ENCODE measurements at regions not wholly inside any gene's neighbourhood (a gene's known extent, or its start where the extent isn't known, plus 50 kb on each side); places are given as distances from the start of the nearest gene placed in this dataset.

GRCh38 chr12:46131732-46132469, 136.9 kb downstream of the SLC38A1 start:
- no peak for DNase-seq (ENCODE audit: low spot score)

GRCh38 chr12:46127656-46128055, 137.3 kb upstream of the SCAF11 start:
- no peak for DNase-seq (ENCODE audit: low spot score)

GRCh38 chr12:46126050-46126727, 135.8 kb upstream of the SCAF11 start:
- DNase-seq (ENCODE audit: low spot score): no peak

GRCh38 chr12:46124848-46125619, 134.7 kb upstream of the SCAF11 start:
- DNase-seq (ENCODE audit: low spot score): peak; percentile 36

- no peak for DNase-seq (ENCODE audit: low spot score)
These were observed 133.9 kb upstream of the SCAF11 start for GRCh38 chr12:46124132-46124847.

- no peak for DNase-seq (ENCODE audit: low spot score)
These were observed 122.0 kb upstream of the SCAF11 start for GRCh38 chr12:46112364-46112763.

- no peak for DNase-seq (ENCODE audit: low spot score)
These were observed 121.3 kb upstream of the SCAF11 start for GRCh38 chr12:46111715-46112114.

GRCh38 chr12:46110928-46111699, 120.7 kb upstream of the SCAF11 start:
- DNase-seq (ENCODE audit: low spot score): peak; percentile 25

- no peak for DNase-seq (ENCODE audit: low spot score)
These were observed 119.8 kb upstream of the SCAF11 start for GRCh38 chr12:46110223-46110611.

- no peak for DNase-seq (ENCODE audit: low spot score)
These were observed 119.2 kb upstream of the SCAF11 start for GRCh38 chr12:46109343-46110222.

GRCh38 chr12:46108721-46109120, 118.3 kb upstream of the SCAF11 start:
- no peak for DNase-seq (ENCODE audit: low spot score)

- no peak for DNase-seq (ENCODE audit: low spot score)
These were observed 117.2 kb upstream of the SCAF11 start for GRCh38 chr12:46107591-46107990.

GRCh38 chr12:46105735-46106134, 115.4 kb upstream of the SCAF11 start:
- DNase-seq (ENCODE audit: low spot score): no peak

- DNase-seq (ENCODE audit: low spot score): no peak
These were observed 113.4 kb upstream of the SCAF11 start for GRCh38 chr12:46103559-46104383.

GRCh38 chr12:46101485-46101869, 111.1 kb upstream of the SCAF11 start:
- no peak for DNase-seq (ENCODE audit: low spot score)

GRCh38 chr12:46100551-46101484, 110.4 kb upstream of the SCAF11 start:
- no peak for DNase-seq (ENCODE audit: low spot score)

- DNase-seq (ENCODE audit: low spot score): no peak
These were observed 99.2 kb upstream of the SCAF11 start for GRCh38 chr12:46089414-46090162.

Data from HuH-7 (cell line).